Choroid plexus epithelial cell (primary cell): ENCODE measurements at regions not wholly inside any gene's neighbourhood (a gene's known extent, or its start where the extent isn't known, plus 50 kb on each side); places are given as distances from the start of the nearest gene placed in this dataset.
"Not testable (repeated sequence)": the region's sequence is repeated elsewhere in the genome, so short reads cannot be mapped to it uniquely, and the experiment has no call there.

Experiments
- DNase-seq: peaks from one replicate; pipeline ENCODE4 v3.0.0-alpha.2; 2010; ENCODE audit warnings: low read depth
- H3K4me3 ChIP-seq: 2 replicates; pipeline ENCODE4 v1.5.1; 2011; ENCODE audit warnings: low read depth, mild to moderate bottlenecking, control low read depth, low read length, moderate library complexity
- CTCF ChIP-seq: conservative IDR thresholded peaks from 2 replicates; pipeline ENCODE4 v1.5.1; 2011; ENCODE audit warnings: low read depth, mild to moderate bottlenecking, control low read depth, inconsistent platforms, low read length, moderate library complexity

- DNase-seq = no peak
- no peak for TF ChIP-seq CTCF
- no peak overlapping the region for H3K4me3 ChIP-seq
Observed at GRCh38 chr14:106317593-106317992, 791.2 kb downstream of the TMEM121 start.

- TF ChIP-seq CTCF = no peak
- H3K4me3 ChIP-seq = no peak overlapping the region
- no peak for DNase-seq
Observed at GRCh38 chr14:106318700-106319099, 792.3 kb downstream of the TMEM121 start.

GRCh38 chr14:106323970-106324369 is 797.6 kb downstream of the TMEM121 start:
- not testable (repeated sequence) for DNase-seq, H3K4me3 ChIP-seq

- TF ChIP-seq CTCF = no peak
- DNase-seq = no peak
- H3K4me3 ChIP-seq = no peak overlapping the region
Observed at GRCh38 chr14:106327234-106327633, 800.9 kb downstream of the TMEM121 start.

GRCh38 chr14:106327702-106328353 is 801.4 kb downstream of the TMEM121 start:
- not testable (repeated sequence) for DNase-seq, H3K4me3 ChIP-seq

GRCh38 chr14:106329243-106329642 is 802.9 kb downstream of the TMEM121 start:
- DNase-seq, H3K4me3 ChIP-seq: not testable (repeated sequence)

- not testable (repeated sequence) for H3K4me3 ChIP-seq, DNase-seq
Observed at GRCh38 chr14:106329987-106330774, 803.8 kb downstream of the TMEM121 start.

GRCh38 chr14:106334428-106335109 is 808.2 kb downstream of the TMEM121 start:
- DNase-seq, H3K4me3 ChIP-seq: not testable (repeated sequence)

- DNase-seq = not testable (repeated sequence)
Observed at GRCh38 chr14:106335110-106335429, 808.7 kb downstream of the TMEM121 start.

GRCh38 chr14:106338775-106339174 is 812.4 kb downstream of the TMEM121 start:
- not testable (repeated sequence) for DNase-seq, H3K4me3 ChIP-seq

More at GRCh38 chr14:106335110-106335429, 808.7 kb downstream of the TMEM121 start:
- not testable (repeated sequence) for H3K4me3 ChIP-seq

GRCh38 chr14:106340658-106341057 is 814.3 kb downstream of the TMEM121 start:
- not testable (repeated sequence) for DNase-seq, H3K4me3 ChIP-seq

GRCh38 chr14:106341161-106341560 is 814.8 kb downstream of the TMEM121 start:
- not testable (repeated sequence) for DNase-seq, H3K4me3 ChIP-seq
